HepG2 (cell line): ENCODE measurements at regions not wholly inside any gene's neighbourhood (a gene's known extent, or its start where the extent isn't known, plus 50 kb on each side); places are given as distances from the start of the nearest gene placed in this dataset.

Experiments
- ATAC-seq: fragments of 200-7000 bp; cut with Tn5 transposase; 3 replicates; pipeline ENCODE4 v1.9.1; 2020; ENCODE audit warnings: mild to moderate bottlenecking, moderate library complexity
- BruUV-seq: library from RNA; stranded (reverse); fragments of 400-500 nt; replicated peaks from 2 replicates; lab custom pipeline; 2021; lab: Mats Ljungman, UMichigan
- CTCF ChIA-PET: fragments of 300-600 bp; formaldehyde crosslinking; extraction: SDS; loops from one replicate; lab custom pipeline; 2021; ENCODE audit warnings: low total read pairs, inconsistent platforms, low intra/inter-chr PET ratio; lab: Yijun Ruan, JAX
- POLR2A ChIA-PET: fragments of 350-600 bp; sonication (Branson Sonifier 250); formaldehyde crosslinking; loops from one replicate; lab custom pipeline; 2020; ENCODE audit warnings: antibody characterized with exemption, inconsistent platforms; lab: Yijun Ruan, JAX
- DNase-seq: peaks from one replicate; pipeline ENCODE4 v3.0.0-alpha.2; 2015; ENCODE audit warnings: low spot score
- FAIRE-seq: peaks from 3 replicates; lab custom pipeline; 2011; peaks lifted over from hg19 to GRCh38; lab: Jason Lieb, UNC
- H2AFZ ChIP-seq: one replicate; pipeline ENCODE4 v1.6.1; 2011; ENCODE audit warnings: low read length, inconsistent platforms
- H3K27ac ChIP-seq: fragments of 300-600 bp; 3 replicates; pipeline ENCODE4 v1.8.0; 2011; ENCODE audit warnings: mixed run types, mild to moderate bottlenecking, mixed read lengths, low read length, inconsistent platforms; ENCODE audit not compliant: insufficient read depth; ENCODE audit errors: extremely low read length
- H3K27me3 ChIP-seq, 2 experiments: fragments of 200-600 bp in 1 of 2; 2 replicates in 1 of 2; 3 replicates in 1 of 2; pipeline versions ENCODE4 v1.6.0 to v1.8.0; 2011; ENCODE audit warnings: low read length in 2 of 2, mild to moderate bottlenecking in 2 of 2, moderate library complexity in 2 of 2, inconsistent platforms in 1 of 2; ENCODE audit not compliant: insufficient read depth in 2 of 2, control insufficient read depth in 1 of 2
- H3K36me3 ChIP-seq, 2 experiments: fragments of 200-600 bp in 1 of 2; replicated peaks in 1 of 2; 2 replicates in 1 of 2; 3 replicates in 1 of 2; pipeline versions ENCODE4 v1.5.1 to v1.8.0; 2011; ENCODE audit warnings: low read length in 2 of 2, inconsistent platforms in 1 of 2; ENCODE audit not compliant: insufficient read depth in 2 of 2, control insufficient read depth in 1 of 2
- H3K4me1 ChIP-seq: 2 replicates; pipeline ENCODE4 v1.5.1; 2012; ENCODE audit warnings: low read length, inconsistent platforms; ENCODE audit not compliant: insufficient read depth
- H3K4me2 ChIP-seq: 2 replicates; pipeline ENCODE4 v1.6.0; 2011; ENCODE audit warnings: low read depth, low read length, inconsistent platforms
- H3K4me3 ChIP-seq, 3 experiments: fragments of 200-600 bp in 1 of 3; sonication (generic), shearing (Covaris generic) in 1 of 3; replicated peaks in 1 of 3; 2 replicates each; pipeline ENCODE4 v1.5.1; 2011 to 2016; ENCODE audit warnings: low read length in 3 of 3, inconsistent platforms in 2 of 3, low read depth in 2 of 3, mild to moderate bottlenecking in 2 of 3, control low read depth in 1 of 3, mixed read lengths in 1 of 3; ENCODE audit not compliant: insufficient read depth in 1 of 3
- H3K79me2 ChIP-seq: one replicate; pipeline ENCODE4 v1.6.1; 2011; ENCODE audit warnings: low read length, inconsistent platforms; ENCODE audit not compliant: insufficient read depth
- H3K9ac ChIP-seq: 2 replicates; pipeline ENCODE4 v1.6.0; 2011; ENCODE audit warnings: mild to moderate bottlenecking, low read depth, low read length, inconsistent platforms; ENCODE audit not compliant: insufficient read depth
- H3K9me3 ChIP-seq: 2 replicates; pipeline ENCODE4 v1.5.1; 2012; ENCODE audit warnings: mild to moderate bottlenecking, low read length
- H4K20me1 ChIP-seq: 2 replicates; pipeline ENCODE4 v1.6.0; 2011; ENCODE audit warnings: inconsistent platforms, mild to moderate bottlenecking, low read length, moderate library complexity; ENCODE audit not compliant: insufficient read depth
- JUNB ChIP-seq: sonication (generic); formaldehyde crosslinking; IDR thresholded peaks from 2 replicates; pipeline ENCODE4 v1.8.0; 2022; ENCODE audit warnings: missing genetic modification reagents, mild to moderate bottlenecking, borderline replicate concordance
- MLXIP ChIP-seq: sonication (generic); formaldehyde crosslinking; IDR thresholded peaks from 2 replicates; pipeline ENCODE4 v1.9.0; 2021; ENCODE audit warnings: missing genetic modification reagents, borderline replicate concordance
- ZNF180 ChIP-seq: sonication (generic); formaldehyde crosslinking; IDR thresholded peaks from 2 replicates; pipeline ENCODE4 v1.4.0; 2020; ENCODE audit warnings: low read depth, missing genetic modification reagents, borderline replicate concordance
- ZNF280B ChIP-seq: sonication (generic); formaldehyde crosslinking; IDR thresholded peaks from 2 replicates; pipeline ENCODE4 v1.5.0; 2020; ENCODE audit warnings: missing genetic modification reagents, mild to moderate bottlenecking, borderline replicate concordance
- in situ Hi-C: cut with HindIII; loops from 2 replicates; pipeline ENCODE4 v1.10.0; 2017; ENCODE audit warnings: low pct_unique_long_range_greater_than_20kb; ENCODE audit not compliant: extremely low pct_ligation_motif_present
- intact Hi-C: fragments of 100-400 bp; cut with micrococcal nuclease; formaldehyde crosslinking; loops from one replicate; pipeline ENCODE4 v1.10.0; 2022; ENCODE audit not compliant: unreplicated experiment

- peaks cover 0 to 6% of the 10 kb centered on the region in 2 experiments; a peak in 2 of 5 replicates for H3K27me3 ChIP-seq
- POLR2A ChIA-PET = no interaction called here
- H3K9me3 ChIP-seq = no peaks in the 10 kb centered on the region
- H3K79me2 ChIP-seq = no peaks in the 10 kb centered on the region
- no peaks in the 10 kb centered on the region for H3K4me1 ChIP-seq
- CTCF ChIA-PET = no interaction called here
- H3K9ac ChIP-seq = no peak overlapping the region
- intact Hi-C loops = no loop called here
- no peaks in the 10 kb centered on the region for H3K36me3 ChIP-seq
- ATAC-seq = no peak
- TF ChIP-seq MLXIP (CRISPR knock-in tag) (no peak), ZNF280B (CRISPR knock-in tag) (no peak), ZNF180 (CRISPR knock-in tag) (no peak), JUNB (CRISPR knock-in tag) (no peak)
- no peak overlapping the region for H3K27ac ChIP-seq
- H3K4me3 ChIP-seq = no peak overlapping the region
- H2AFZ ChIP-seq = no peak overlapping the region
- FAIRE-seq = no peak
- no peak overlapping the region for H3K4me2 ChIP-seq
- H4K20me1 ChIP-seq = no peaks in the 10 kb centered on the region
- in situ Hi-C loops = no loop called here
- BruUV-seq = no TSS peak
- DNase-seq = no peak
Measured at GRCh38 chr10:44558521-44558920, 173.6 kb upstream of the CXCL12 start.
